Right lobe of liver (tissue), 6 donors: ENCODE measurements at regions not wholly inside any gene's neighbourhood (a gene's known extent, or its start where the extent isn't known, plus 50 kb on each side); places are given as distances from the start of the nearest gene placed in this dataset.

ENCODE experiments used
- ATAC-seq, 4 donors: fragments of 200-7000 bp; cut with Tn5 transposase; one replicate each; pipeline ENCODE4 v1.9.1; 2020; ENCODE audit warnings: mild to moderate bottlenecking in 4 of 4, moderate library complexity in 4 of 4
- DNase-seq, 3 donors: peaks; one replicate each; pipeline ENCODE4 v3.0.0-alpha.2; 2020
- H3K27ac ChIP-seq, 3 donors: fragments of 200-600 bp; one replicate each; pipeline ENCODE4 v1.8.0; 2022
- H3K27me3 ChIP-seq, 2 donors: fragments of 200-600 bp; one replicate each; pipeline ENCODE4 v1.8.0; 2022
- H3K36me3 ChIP-seq, 4 donors: fragments of 200-600 bp; sonication (generic) in 1 of 4; one replicate each; pipeline versions ENCODE4 v1.5.1 to v1.8.0; 2017 to 2022; ENCODE audit warnings: control low read depth in 1 of 4
- H3K4me1 ChIP-seq, 4 donors: fragments of 200-600 bp; sonication (generic) in 1 of 4; one replicate each; pipeline versions ENCODE4 v1.5.1 to v1.8.0; 2017 to 2022; ENCODE audit warnings: control low read depth in 1 of 4
- H3K4me3 ChIP-seq, 3 donors: fragments of 200-600 bp; one replicate each; pipeline ENCODE4 v1.8.0; 2022
- H3K9me3 ChIP-seq, 4 donors: fragments of 200-600 bp; sonication (generic) in 1 of 4; one replicate each; pipeline versions ENCODE4 v1.5.1 to v1.8.0; 2017 to 2022; ENCODE audit warnings: control low read depth in 1 of 4
- POLR2A ChIP-seq: fragments of 450-650 bp; IDR thresholded peaks from one replicate; pipeline ENCODE4 v1.6.1; 2017; ENCODE audit warnings: antibody characterized with exemption, mild to moderate bottlenecking
- WGBS: methylation state at CpG from one replicate; pipeline ENCODE4 v1.1.6; 2018; ENCODE audit warnings: low coverage, low lambda C conversion rate; ENCODE audit not compliant: insufficient coverage; ENCODE audit errors: missing lambda C conversion rate; 5-methylcytosine and 5-hydroxymethylcytosine counted together
- intact Hi-C, 2 donors: fragments of 100-400 bp; cut with DNase I; formaldehyde crosslinking; loops; one replicate each; pipeline versions ENCODE4 v1.11.2 to v1.14.1; 2022
- TF ChIP-seq, protein P1 (sequence below), 4 donors: fragments of 200-600 bp in 3 of 4; fragments of 450-650 bp in 1 of 4; IDR thresholded peaks; one replicate each; pipeline versions ENCODE4 v1.5.1 to v1.8.0; 2016 to 2022; ENCODE audit warnings: antibody characterized with exemption in 4 of 4, mild to moderate bottlenecking in 2 of 4
- donor health status: DM: no; HTN: yes; CAD: no.
- donor health status: DM: no; HTN: no; CAD: no.
- donor health status: DM: no; HTN: no; CAD: no.
- donor health status: DM: no; HTN: yes; CAD: no.
- donor health status: DM: no; HTN: yes; CAD: no.

DNA sequence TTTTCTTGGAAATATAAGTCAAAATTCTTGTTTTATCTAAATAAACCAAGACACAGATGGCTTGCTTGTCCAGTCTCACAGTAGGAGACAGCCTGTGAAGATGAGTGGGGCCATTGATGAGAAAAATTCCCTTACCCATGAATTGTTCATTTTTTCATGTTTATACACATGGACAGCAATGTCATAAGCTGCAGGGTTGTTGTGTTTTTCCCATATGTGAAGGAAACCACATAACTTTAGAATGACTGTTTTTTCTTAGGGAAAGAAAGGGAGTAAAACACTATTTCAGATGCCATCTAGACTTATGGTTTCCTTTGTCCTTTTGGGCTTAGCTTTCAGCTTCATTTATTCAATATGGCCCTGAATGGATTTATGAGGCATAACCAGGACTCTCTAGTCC lies 622.5 kb upstream of the NR5A2 start:
- ATAC-seq, result no peak
- Histone ChIP-seq H3K9me3 (no peaks in the 10 kb centered on the region), H3K4me1 (no peaks in the 10 kb centered on the region), H3K27ac (no peak overlapping the region), H3K27me3 (no peaks in the 10 kb centered on the region), H3K36me3 (no peaks in the 10 kb centered on the region), H3K4me3 (no peak overlapping the region)
- DNase-seq, result no peak
- TF ChIP-seq POLR2A, result no peak
- TF ChIP-seq, protein P1, sequence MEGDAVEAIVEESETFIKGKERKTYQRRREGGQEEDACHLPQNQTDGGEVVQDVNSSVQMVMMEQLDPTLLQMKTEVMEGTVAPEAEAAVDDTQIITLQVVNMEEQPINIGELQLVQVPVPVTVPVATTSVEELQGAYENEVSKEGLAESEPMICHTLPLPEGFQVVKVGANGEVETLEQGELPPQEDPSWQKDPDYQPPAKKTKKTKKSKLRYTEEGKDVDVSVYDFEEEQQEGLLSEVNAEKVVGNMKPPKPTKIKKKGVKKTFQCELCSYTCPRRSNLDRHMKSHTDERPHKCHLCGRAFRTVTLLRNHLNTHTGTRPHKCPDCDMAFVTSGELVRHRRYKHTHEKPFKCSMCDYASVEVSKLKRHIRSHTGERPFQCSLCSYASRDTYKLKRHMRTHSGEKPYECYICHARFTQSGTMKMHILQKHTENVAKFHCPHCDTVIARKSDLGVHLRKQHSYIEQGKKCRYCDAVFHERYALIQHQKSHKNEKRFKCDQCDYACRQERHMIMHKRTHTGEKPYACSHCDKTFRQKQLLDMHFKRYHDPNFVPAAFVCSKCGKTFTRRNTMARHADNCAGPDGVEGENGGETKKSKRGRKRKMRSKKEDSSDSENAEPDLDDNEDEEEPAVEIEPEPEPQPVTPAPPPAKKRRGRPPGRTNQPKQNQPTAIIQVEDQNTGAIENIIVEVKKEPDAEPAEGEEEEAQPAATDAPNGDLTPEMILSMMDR (IDR thresholded peaks at IDR 0.05), result no peak
- intact Hi-C loops, result no loop called here

DNA sequence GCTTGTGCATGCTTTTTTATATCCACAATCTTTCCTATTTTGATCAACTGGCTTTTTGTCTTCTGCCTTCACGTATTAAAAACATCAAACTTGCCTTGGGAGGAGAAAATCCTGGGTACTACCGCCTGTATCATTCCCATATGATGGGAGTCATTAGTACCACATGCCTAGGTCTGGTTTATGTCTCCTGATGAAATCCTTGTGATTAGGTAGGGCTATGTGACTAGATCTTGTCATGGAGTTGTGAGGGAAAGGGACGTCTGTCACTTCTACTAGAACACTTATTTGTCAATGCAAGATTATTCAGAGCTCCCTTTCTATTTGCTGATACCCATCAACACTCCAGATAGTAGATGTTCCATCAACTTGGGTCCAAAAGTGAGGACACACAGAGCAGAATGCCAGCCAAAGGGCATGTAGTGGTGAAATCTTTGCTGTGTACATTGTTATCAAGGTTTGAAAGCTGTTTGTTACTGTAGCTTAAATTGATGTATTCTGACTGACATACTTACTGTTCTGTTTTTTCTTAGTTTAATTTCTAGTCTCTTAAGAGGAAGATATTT lies 621.8 kb upstream of the NR5A2 start:
- Histone ChIP-seq H3K27me3 (no peaks in the 10 kb centered on the region), H3K9me3 (no peaks in the 10 kb centered on the region), H3K4me3 (no peak overlapping the region), H3K4me1 (no peaks in the 10 kb centered on the region), H3K36me3 (no peaks in the 10 kb centered on the region), H3K27ac (no peak overlapping the region)
- intact Hi-C loops, result no loop called here
- ATAC-seq, result no peak
- 51% methylated on average over 3 of the region's 3 CpGs for WGBS
- DNase-seq, result no peak
- TF ChIP-seq, protein P1 (IDR thresholded peaks at IDR 0.05), result no peak
- no peak for TF ChIP-seq POLR2A

DNA sequence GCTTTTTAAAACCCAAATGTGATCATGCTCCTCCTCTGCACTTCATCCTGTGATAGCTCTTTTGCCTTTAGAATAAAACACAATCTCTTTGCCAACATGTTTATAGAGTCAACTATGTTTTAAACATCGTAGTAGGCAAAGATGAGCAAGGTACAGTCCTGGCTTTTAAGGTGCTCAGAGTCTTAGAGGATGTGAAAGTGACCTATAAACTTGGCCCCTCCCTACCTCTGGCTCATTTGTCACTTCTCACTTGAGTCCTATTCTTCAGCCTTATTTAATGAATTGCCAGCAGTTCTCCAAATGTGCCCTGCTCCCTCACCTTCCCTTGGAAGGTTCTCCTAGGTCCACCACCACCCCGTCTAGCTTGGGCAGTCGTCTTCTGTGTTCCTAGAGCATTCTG lies 617.0 kb upstream of the NR5A2 start:
- Histone ChIP-seq H3K9me3 (no peaks in the 10 kb centered on the region), H3K27me3 (no peaks in the 10 kb centered on the region), H3K4me3 (no peak overlapping the region), H3K36me3 (no peaks in the 10 kb centered on the region), H3K4me1 (no peaks in the 10 kb centered on the region), H3K27ac (no peak overlapping the region)
- intact Hi-C loops, result no loop called here
- no peak for ATAC-seq
- WGBS, result 57% methylated on average over 3 of the region's 3 CpGs
- TF ChIP-seq POLR2A, result no peak
- TF ChIP-seq, protein P1 (IDR thresholded peaks at IDR 0.05), result no peak
- no peak for DNase-seq

DNA sequence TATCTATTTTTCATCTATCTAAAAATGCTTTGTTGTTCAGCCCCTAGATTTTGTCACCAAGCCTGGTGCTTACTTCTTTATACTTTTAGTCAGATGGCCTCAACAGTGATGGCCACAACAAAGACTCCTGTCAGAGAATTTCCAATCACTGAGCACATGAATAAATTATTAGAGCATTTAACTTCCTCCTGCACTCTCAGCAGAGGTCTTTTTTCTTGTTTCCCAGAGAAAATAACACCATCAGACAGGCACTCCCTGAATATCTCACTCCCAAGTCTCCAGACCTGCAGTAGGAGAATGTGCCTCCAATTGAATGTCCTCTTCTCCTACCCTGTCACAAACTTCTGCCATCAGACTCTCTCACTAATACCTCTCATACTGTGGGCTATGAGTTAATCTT lies 616.0 kb upstream of the NR5A2 start:
- H3K4me3 ChIP-seq, result no peak overlapping the region
- ATAC-seq (no peak), DNase-seq (no peak)
- no peaks in the 10 kb centered on the region for H3K36me3 ChIP-seq
- no peaks in the 10 kb centered on the region for H3K4me1 ChIP-seq
- H3K9me3 ChIP-seq, result no peaks in the 10 kb centered on the region
- intact Hi-C loops, result no loop called here
- no peak for TF ChIP-seq POLR2A
- TF ChIP-seq, protein P1 (IDR thresholded peaks at IDR 0.05), result no peak
- H3K27me3 ChIP-seq, result no peaks in the 10 kb centered on the region
- H3K27ac ChIP-seq, result no peak overlapping the region

DNA sequence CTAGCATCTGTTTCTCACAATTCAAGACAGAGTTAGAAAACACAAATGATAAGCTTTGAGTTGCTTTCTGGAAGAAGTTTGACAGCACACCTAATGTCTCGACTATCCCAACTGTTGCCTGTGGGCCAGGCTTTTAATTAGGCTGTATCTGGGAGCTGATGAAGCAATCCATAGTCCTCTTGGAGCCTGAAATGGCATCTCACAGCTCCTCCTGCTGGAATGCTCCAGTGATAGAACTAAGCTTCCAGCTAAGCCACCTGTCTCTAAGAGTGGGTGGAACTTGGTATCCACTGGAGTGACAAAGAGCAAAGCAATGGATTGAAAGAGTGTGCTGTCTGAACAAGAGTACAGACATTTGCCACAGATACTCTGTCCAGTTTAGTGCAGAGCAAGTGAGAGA lies 605.3 kb upstream of the NR5A2 start:
- 40% methylated on average over 1 of the region's 1 CpG for WGBS
- Histone ChIP-seq H3K36me3 (no peaks in the 10 kb centered on the region), H3K4me3 (no peak overlapping the region), H3K27ac (no peak overlapping the region), H3K27me3 (no peaks in the 10 kb centered on the region), H3K9me3 (no peaks in the 10 kb centered on the region), H3K4me1 (no peaks in the 10 kb centered on the region)
- intact Hi-C loops, result no loop called here
- no peak for TF ChIP-seq POLR2A
- TF ChIP-seq, protein P1 (IDR thresholded peaks at IDR 0.05), result peak in 2 of 4 donors; percentile 17 to 22
- ATAC-seq (peak in 2 of 4 donors; percentile 47 to 48), DNase-seq (no peak)
